ENCODE measurements at regions not wholly inside any gene's neighbourhood (a gene's known extent, or its start where the extent isn't known, plus 50 kb on each side); places are given as distances from the start of the nearest gene placed in this dataset.
"Not testable (repeated sequence)": the region's sequence is repeated elsewhere in the genome, so short reads cannot be mapped to it uniquely, and the experiment has no call there.

- no peak for DNase-seq
Observed at GRCh38 chr2:56811401-56811800, 627.6 kb downstream of the CCDC85A start.

GRCh38 chr2:56812432-56812831 lies 628.6 kb downstream of the CCDC85A start:
- no peak for DNase-seq

- DNase-seq = no peak
Observed at GRCh38 chr2:56813490-56813889, 629.7 kb downstream of the CCDC85A start.

- DNase-seq = no peak
Observed at GRCh38 chr2:56816666-56817065, 632.9 kb downstream of the CCDC85A start.

GRCh38 chr2:56831780-56832179 lies 648.0 kb downstream of the CCDC85A start:
- no peak for DNase-seq

GRCh38 chr2:56834686-56835085 lies 650.9 kb downstream of the CCDC85A start:
- no peak for DNase-seq

GRCh38 chr2:56840009-56840408 lies 656.2 kb downstream of the CCDC85A start:
- DNase-seq = not testable (repeated sequence)

GRCh38 chr2:56860991-56861390 lies 677.2 kb downstream of the CCDC85A start:
- DNase-seq = no peak

GRCh38 chr2:56871644-56872043 lies 687.9 kb downstream of the CCDC85A start:
- DNase-seq = no peak

- DNase-seq = no peak
Observed at GRCh38 chr2:56874717-56875116, 690.9 kb downstream of the CCDC85A start.

GRCh38 chr2:56889738-56890137 lies 705.9 kb downstream of the CCDC85A start:
- no peak for DNase-seq

- no peak for DNase-seq
Observed at GRCh38 chr2:56892382-56892781, 708.6 kb downstream of the CCDC85A start.

- no peak for DNase-seq
Observed at GRCh38 chr2:56898986-56899385, 715.2 kb downstream of the CCDC85A start.

GRCh38 chr2:56912490-56912889 lies 728.7 kb downstream of the CCDC85A start:
- no peak for DNase-seq

GRCh38 chr2:56918790-56919189 lies 735.0 kb downstream of the CCDC85A start:
- no peak for DNase-seq

- no peak for DNase-seq
Observed at GRCh38 chr2:56933976-56934375, 750.2 kb downstream of the CCDC85A start.

GRCh38 chr2:56934866-56935265 lies 751.1 kb downstream of the CCDC85A start:
- DNase-seq = no peak

GRCh38 chr2:56940054-56940453 lies 756.3 kb downstream of the CCDC85A start:
- DNase-seq = no peak

- no peak for DNase-seq
Observed at GRCh38 chr2:56952871-56953270, 769.1 kb downstream of the CCDC85A start.

GRCh38 chr2:56960581-56960980 lies 776.8 kb downstream of the CCDC85A start:
- no peak for DNase-seq

- DNase-seq = no peak
Observed at GRCh38 chr2:56962673-56963072, 778.9 kb downstream of the CCDC85A start.

- no peak for DNase-seq
Observed at GRCh38 chr2:56969513-56969912, 785.7 kb downstream of the CCDC85A start.

- DNase-seq = no peak
Observed at GRCh38 chr2:56971383-56971974, 787.7 kb downstream of the CCDC85A start.

- no peak for DNase-seq
Observed at GRCh38 chr2:56981554-56981953, 797.8 kb downstream of the CCDC85A start.

- DNase-seq = no peak
Observed at GRCh38 chr2:56985609-56986008, 801.8 kb downstream of the CCDC85A start.
